Suprapubic skin (tissue), 3 donors: ENCODE measurements at regions not wholly inside any gene's neighbourhood (a gene's known extent, or its start where the extent isn't known, plus 50 kb on each side); places are given as distances from the start of the nearest gene placed in this dataset.
"Not testable (repeated sequence)": the region's sequence is repeated elsewhere in the genome, so short reads cannot be mapped to it uniquely, and the experiment has no call there.

ENCODE experiments used
- POLR2A ChIP-seq, 2 donors: fragments of 450-650 bp; IDR thresholded peaks; one replicate each; pipeline ENCODE4 v1.6.1; 2017; ENCODE audit warnings: antibody characterized with exemption in 2 of 2, mild to moderate bottlenecking in 2 of 2, moderate library complexity in 2 of 2
- TF ChIP-seq, protein P1 (sequence below), 2 donors: fragments of 200-600 bp in 1 of 2; fragments of 450-650 bp in 1 of 2; sonication (generic) in 1 of 2; IDR thresholded peaks; one replicate each; pipeline ENCODE4 v1.5.1; 2016 to 2019; ENCODE audit warnings: antibody characterized with exemption in 2 of 2, mild to moderate bottlenecking in 1 of 2, moderate library complexity in 1 of 2

DNA sequence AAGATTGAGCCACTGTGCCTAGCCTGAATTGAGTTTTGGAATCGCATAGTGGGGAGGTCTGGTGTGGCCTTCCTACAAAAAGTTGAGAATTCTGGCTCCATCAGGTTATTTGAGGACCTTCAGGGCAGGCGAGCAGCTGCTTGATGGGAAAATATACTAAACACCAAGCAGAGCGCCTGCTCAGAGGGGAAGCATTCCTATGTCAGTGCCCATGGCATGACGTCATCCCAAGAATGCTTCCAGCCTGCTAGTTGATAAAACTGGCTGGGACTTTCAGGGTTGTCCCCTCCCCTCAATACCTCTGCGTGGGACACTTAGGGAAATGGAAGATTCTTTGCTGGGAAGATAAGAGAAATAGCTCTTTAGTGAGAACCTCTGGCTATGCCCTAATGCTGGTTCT, 174.9 kb upstream of the NBPF12 start:
- TF ChIP-seq, protein P1, sequence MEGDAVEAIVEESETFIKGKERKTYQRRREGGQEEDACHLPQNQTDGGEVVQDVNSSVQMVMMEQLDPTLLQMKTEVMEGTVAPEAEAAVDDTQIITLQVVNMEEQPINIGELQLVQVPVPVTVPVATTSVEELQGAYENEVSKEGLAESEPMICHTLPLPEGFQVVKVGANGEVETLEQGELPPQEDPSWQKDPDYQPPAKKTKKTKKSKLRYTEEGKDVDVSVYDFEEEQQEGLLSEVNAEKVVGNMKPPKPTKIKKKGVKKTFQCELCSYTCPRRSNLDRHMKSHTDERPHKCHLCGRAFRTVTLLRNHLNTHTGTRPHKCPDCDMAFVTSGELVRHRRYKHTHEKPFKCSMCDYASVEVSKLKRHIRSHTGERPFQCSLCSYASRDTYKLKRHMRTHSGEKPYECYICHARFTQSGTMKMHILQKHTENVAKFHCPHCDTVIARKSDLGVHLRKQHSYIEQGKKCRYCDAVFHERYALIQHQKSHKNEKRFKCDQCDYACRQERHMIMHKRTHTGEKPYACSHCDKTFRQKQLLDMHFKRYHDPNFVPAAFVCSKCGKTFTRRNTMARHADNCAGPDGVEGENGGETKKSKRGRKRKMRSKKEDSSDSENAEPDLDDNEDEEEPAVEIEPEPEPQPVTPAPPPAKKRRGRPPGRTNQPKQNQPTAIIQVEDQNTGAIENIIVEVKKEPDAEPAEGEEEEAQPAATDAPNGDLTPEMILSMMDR (IDR thresholded peaks at IDR 0.05) = not testable (repeated sequence)
- TF ChIP-seq POLR2A (IDR thresholded peaks at IDR 0.05) = not testable (repeated sequence)
